NB4 (cell line): ENCODE measurements at regions not wholly inside any gene's neighbourhood (a gene's known extent, or its start where the extent isn't known, plus 50 kb on each side); places are given as distances from the start of the nearest gene placed in this dataset.

Experiments used
- DNase-seq: peaks from one replicate; pipeline ENCODE4 v3.0.0; 2010; ENCODE audit warnings: low read depth
- H3K4me3 ChIP-seq: one replicate; pipeline ENCODE4 v1.5.1; 2011; ENCODE audit warnings: mild to moderate bottlenecking, low read depth, low read length, moderate library complexity
- MYC ChIP-seq: IDR thresholded peaks from 2 replicates; pipeline ENCODE4 v1.6.1; 2011; ENCODE audit warnings: low read depth, low read length
- POLR2A ChIP-seq: IDR thresholded peaks from 2 replicates; pipeline ENCODE4 v1.6.1; 2011; ENCODE audit warnings: mild to moderate bottlenecking; ENCODE audit not compliant: insufficient read length; ENCODE audit errors: extremely low read depth
- TF ChIP-seq, protein P1 (sequence below): IDR thresholded peaks from one replicate; pipeline ENCODE4 v1.5.1; 2012; ENCODE audit warnings: low read depth, low read length
- TF ChIP-seq, protein P2 (sequence below): IDR thresholded peaks from 2 replicates; pipeline ENCODE4 v1.6.1; 2011; ENCODE audit warnings: low read depth, low read length

DNA sequence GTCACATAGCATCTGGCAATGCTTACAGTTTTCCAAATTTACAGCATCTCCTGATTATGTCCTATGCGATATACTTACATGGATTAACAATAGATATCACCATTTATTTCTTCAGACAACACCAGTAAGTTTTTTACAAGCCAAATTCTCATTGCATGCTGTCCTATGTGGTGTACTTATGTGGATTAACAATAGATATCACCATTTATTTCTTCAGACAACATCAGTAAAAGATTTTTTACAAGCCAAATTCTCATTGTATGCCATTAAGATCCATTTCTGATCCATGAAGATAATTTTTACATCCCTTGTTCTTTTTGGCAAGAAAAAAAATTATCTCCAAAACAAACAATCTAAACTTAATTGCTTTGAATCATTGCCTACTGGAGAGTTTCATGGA lies 340.9 kb downstream of the KCNN2 start:
- no peak overlapping the region for H3K4me3 ChIP-seq
- no peak for DNase-seq
- TF ChIP-seq POLR2A, result no peak
- TF ChIP-seq, protein P1, sequence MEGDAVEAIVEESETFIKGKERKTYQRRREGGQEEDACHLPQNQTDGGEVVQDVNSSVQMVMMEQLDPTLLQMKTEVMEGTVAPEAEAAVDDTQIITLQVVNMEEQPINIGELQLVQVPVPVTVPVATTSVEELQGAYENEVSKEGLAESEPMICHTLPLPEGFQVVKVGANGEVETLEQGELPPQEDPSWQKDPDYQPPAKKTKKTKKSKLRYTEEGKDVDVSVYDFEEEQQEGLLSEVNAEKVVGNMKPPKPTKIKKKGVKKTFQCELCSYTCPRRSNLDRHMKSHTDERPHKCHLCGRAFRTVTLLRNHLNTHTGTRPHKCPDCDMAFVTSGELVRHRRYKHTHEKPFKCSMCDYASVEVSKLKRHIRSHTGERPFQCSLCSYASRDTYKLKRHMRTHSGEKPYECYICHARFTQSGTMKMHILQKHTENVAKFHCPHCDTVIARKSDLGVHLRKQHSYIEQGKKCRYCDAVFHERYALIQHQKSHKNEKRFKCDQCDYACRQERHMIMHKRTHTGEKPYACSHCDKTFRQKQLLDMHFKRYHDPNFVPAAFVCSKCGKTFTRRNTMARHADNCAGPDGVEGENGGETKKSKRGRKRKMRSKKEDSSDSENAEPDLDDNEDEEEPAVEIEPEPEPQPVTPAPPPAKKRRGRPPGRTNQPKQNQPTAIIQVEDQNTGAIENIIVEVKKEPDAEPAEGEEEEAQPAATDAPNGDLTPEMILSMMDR, result no peak
- TF ChIP-seq MYC, result no peak
- TF ChIP-seq, protein P2, sequence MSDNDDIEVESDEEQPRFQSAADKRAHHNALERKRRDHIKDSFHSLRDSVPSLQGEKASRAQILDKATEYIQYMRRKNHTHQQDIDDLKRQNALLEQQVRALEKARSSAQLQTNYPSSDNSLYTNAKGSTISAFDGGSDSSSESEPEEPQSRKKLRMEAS, result no peak

DNA sequence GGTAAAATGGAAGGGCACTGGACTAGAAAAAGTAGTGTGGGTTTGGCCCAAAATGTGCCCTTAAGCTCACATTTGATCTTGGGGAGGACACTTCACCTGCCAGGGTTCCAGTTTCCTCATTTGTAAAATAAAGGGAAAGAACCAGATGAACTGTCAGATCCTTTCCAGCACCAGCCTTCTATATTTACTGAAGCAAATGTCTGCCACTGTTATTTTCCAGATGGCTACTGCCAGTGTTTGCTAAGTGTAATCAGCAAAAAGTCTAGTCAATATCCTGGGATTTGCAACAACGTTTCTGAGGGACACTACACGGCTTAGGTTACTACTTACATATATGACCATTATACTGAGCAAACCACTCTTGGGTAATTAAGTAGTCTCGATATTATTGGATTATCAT lies 340.3 kb downstream of the KCNN2 start:
- no peak overlapping the region for H3K4me3 ChIP-seq
- TF ChIP-seq, protein P1, result no peak
- no peak for TF ChIP-seq POLR2A
- no peak for TF ChIP-seq MYC
- TF ChIP-seq, protein P2, result no peak
- no peak for DNase-seq

DNA sequence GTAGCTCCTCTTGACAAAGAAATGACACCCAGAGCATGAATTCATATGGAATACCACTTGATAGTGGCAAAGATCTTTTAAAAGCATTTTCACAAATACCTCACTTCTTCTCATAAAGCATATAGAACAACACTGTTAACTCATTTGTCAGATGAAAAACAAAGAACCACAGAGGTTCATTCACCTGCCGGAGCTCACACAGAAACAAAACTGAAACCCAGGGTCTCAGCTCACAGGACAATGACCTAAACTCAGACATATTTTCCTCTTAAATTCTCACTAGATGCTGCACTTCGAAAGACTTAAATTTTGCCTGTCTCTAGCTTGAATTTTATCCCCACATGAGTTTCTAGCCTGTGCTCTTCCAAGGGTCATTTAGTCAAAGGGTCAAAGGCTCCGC lies 339.0 kb downstream of the KCNN2 start:
- DNase-seq, result no peak
- no peak overlapping the region for H3K4me3 ChIP-seq
- TF ChIP-seq, protein P1, result no peak
- TF ChIP-seq POLR2A (no peak), MYC (no peak)
- TF ChIP-seq, protein P2, result no peak

DNA sequence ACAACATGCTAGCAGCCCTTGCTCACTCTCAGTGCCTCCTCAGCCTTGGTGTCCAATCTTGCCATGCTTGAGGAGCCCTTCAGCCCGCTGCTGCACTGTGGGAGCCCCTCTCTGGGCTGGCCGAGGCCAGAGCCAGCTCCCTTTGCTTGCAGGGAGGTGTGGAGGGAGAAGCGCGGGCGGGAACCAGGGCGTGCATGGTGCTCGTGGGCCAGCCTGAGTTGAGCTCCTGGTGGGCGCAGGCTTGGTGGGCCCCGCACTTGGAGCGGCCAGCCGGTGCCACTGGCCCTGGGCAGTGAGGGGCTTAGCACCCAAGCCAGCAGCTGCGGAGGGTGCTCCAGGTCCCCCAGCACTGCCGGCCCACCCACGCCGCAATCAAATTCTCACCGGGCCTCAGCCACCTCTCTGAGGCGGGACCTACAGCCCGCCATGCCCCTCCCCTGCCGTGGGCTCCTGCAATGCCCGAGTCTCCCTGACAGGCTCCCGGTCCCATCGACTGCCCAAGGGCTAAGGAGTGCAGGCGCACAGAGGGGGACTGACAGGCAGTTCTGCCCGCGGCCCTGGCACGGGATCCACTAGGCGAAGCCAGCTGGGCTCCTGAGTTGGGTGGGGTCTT lies 333.5 kb downstream of the KCNN2 start:
- DNase-seq, result no peak
- no peak for TF ChIP-seq MYC
- TF ChIP-seq, protein P2, result no peak
- TF ChIP-seq POLR2A, result no peak
- TF ChIP-seq, protein P1, result no peak
- H3K4me3 ChIP-seq, result no peak overlapping the region

DNA sequence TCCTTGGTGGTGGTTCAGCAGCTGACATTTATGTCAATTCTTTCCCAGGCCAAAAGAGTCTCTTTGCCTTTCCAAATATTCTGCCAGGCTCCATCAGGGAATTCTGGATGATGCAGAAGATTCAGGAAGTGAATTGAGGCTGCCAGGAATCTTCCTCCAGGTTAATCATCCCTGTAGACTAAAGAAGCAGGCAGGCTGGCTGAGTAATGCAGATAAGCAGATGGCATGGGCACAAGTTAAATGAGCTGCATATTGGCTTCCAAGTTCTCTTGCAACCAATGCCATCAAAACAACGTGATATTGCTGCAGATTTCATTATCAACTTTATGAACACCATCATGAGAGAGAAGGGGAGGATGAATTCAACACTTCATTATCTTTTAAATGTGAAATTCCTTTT lies 324.5 kb downstream of the KCNN2 start:
- DNase-seq, result no peak
- TF ChIP-seq POLR2A, result no peak
- no peak overlapping the region for H3K4me3 ChIP-seq

DNA sequence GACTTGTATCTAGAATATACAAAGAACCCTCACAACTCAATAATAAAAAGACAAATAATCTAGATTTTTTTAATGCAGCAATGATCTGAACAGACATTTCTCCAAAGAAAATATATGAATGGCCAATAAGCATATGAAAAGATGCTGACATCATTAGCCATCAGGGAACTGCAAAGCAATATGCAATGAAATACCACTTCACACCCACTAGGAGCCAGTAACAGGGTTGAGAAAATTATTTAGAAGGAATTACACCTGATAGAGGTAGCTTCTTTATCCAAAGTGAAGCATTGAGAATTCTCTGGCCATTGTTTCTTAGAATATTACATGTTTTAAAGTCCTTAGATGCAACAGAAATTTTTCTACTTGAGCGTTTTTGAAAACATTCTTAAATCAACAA lies 316.9 kb downstream of the KCNN2 start:
- TF ChIP-seq, protein P2, result no peak
- TF ChIP-seq, protein P1, result no peak
- TF ChIP-seq MYC, result no peak
- TF ChIP-seq POLR2A, result no peak

More for the DNA sequence above, 316.9 kb downstream of the KCNN2 start:
- DNase-seq, result no peak
- no peak overlapping the region for H3K4me3 ChIP-seq
